Ovary (tissue), 7 donors: ENCODE measurements at regions not wholly inside any gene's neighbourhood (a gene's known extent, or its start where the extent isn't known, plus 50 kb on each side); places are given as distances from the start of the nearest gene placed in this dataset.

ENCODE experiments used
- DNase-seq, 5 donors: peaks; one replicate each; pipeline ENCODE4 v3.0.0-alpha.2; 2019 to 2020
- H3K27ac ChIP-seq, 2 donors: fragments of 200-600 bp; one replicate each; pipeline versions ENCODE4 v1.5.1 to v1.8.0; 2019 to 2022
- H3K27me3 ChIP-seq: fragments of 200-600 bp; one replicate; pipeline ENCODE4 v1.8.0; 2022
- H3K36me3 ChIP-seq: fragments of 200-600 bp; sonication (generic); one replicate; pipeline ENCODE4 v1.5.1; 2019
- H3K4me1 ChIP-seq: one replicate; pipeline ENCODE4 v1.8.1; 2013; ENCODE audit warnings: mild to moderate bottlenecking, moderate library complexity; ENCODE audit not compliant: insufficient read depth
- H3K4me3 ChIP-seq: fragments of 200-600 bp; sonication (generic); one replicate; pipeline ENCODE4 v1.5.1; 2017
- H3K9me3 ChIP-seq, 2 donors: fragments of 200-600 bp in 1 of 2; sonication (generic) in 1 of 2; one replicate each; pipeline versions ENCODE4 v1.5.1 to v1.8.1; 2013 to 2019; ENCODE audit warnings: mild to moderate bottlenecking in 1 of 2, moderate library complexity in 1 of 2
- CTCF ChIP-seq, 3 donors: fragments of 450-650 bp in 2 of 3; fragments of 200-600 bp in 1 of 3; IDR thresholded peaks; one replicate each; pipeline versions ENCODE4 v1.5.1 to v1.8.0; 2016 to 2022; ENCODE audit warnings: antibody characterized with exemption in 3 of 3, mild to moderate bottlenecking in 1 of 3
- EP300 ChIP-seq: sonication (generic); formaldehyde crosslinking; IDR thresholded peaks from one replicate; pipeline ENCODE4 v1.6.1; 2017; ENCODE audit warnings: antibody characterized with exemption
- POLR2A ChIP-seq: fragments of 450-650 bp; IDR thresholded peaks from one replicate; pipeline ENCODE4 v1.6.1; 2017; ENCODE audit warnings: antibody characterized with exemption, mild to moderate bottlenecking, moderate library complexity
- WGBS, 3 donors: extraction: QIAGEN DNeasy Blood & Tissue Kit in 1 of 3; methylation state at CpG; one replicate each; pipeline versions ENCODE4 v1.1.5 to v1.1.7; 2013 to 2017; 5-methylcytosine and 5-hydroxymethylcytosine counted together
- intact Hi-C, 4 donors: fragments of 100-400 bp; cut with DNase I; formaldehyde crosslinking; loops; one replicate each; pipeline versions ENCODE4 v1.11.0 to v1.15.1; 2022 to 2023
- donor health status: DM: no; HTN: no; CAD: no; lungs with moderate emphysema.
- donor health status: DM: no; HTN: no; CAD: no.
- donor health status: Bipolar disorder and iron deficiency.
- donor health status: DM: no; HTN: no; CAD: no.
- donor health status: DM: yes; HTN: yes; CAD: no.

GRCh38 chr4:124564121-124564520 lies 148.4 kb downstream of the ANKRD50 start:
- no peak overlapping the region for H3K27ac ChIP-seq
- no peaks in the 10 kb centered on the region for H3K36me3 ChIP-seq
- TF ChIP-seq CTCF (IDR thresholded peaks at IDR 0.05) (no peak), EP300 (no peak), POLR2A (no peak)
- H3K9me3 ChIP-seq, result peaks cover 0 to 4% of the 10 kb centered on the region in 2 donors
- H3K27me3 ChIP-seq, result peaks cover 2% of the 10 kb centered on the region
- WGBS, 3 donors, result 49 to 68% (median 62%) methylated on average over 1 of the region's 1 CpG
- no peaks in the 10 kb centered on the region for H3K4me1 ChIP-seq
- DNase-seq, result no peak
- intact Hi-C loops, result no loop called here
- no peak overlapping the region for H3K4me3 ChIP-seq

GRCh38 chr4:124565371-124565770 lies 147.2 kb downstream of the ANKRD50 start:
- WGBS, 3 donors, result 35 to 39% (median 37%) methylated on average over 4 of the region's 4 CpGs
- no peak for TF ChIP-seq EP300
- TF ChIP-seq CTCF (IDR thresholded peaks at IDR 0.05), result no peak
- no peak for TF ChIP-seq POLR2A
- DNase-seq, result no peak
- Histone ChIP-seq H3K27ac (no peak overlapping the region), H3K4me1 (no peaks in the 10 kb centered on the region), H3K9me3 (no peaks in the 10 kb centered on the region), H3K36me3 (no peaks in the 10 kb centered on the region), H3K4me3 (no peak overlapping the region), H3K27me3 (peaks cover 2% of the 10 kb centered on the region)
- intact Hi-C loops, result no loop called here

- DNase-seq, result no peak
- Histone ChIP-seq H3K9me3 (no peaks in the 10 kb centered on the region), H3K27me3 (peaks cover 2% of the 10 kb centered on the region), H3K4me1 (no peaks in the 10 kb centered on the region), H3K36me3 (no peaks in the 10 kb centered on the region), H3K27ac (no peak overlapping the region), H3K4me3 (no peak overlapping the region)
- WGBS, 3 donors, result 74 to 95% (median 91%) methylated on average over 2 of the region's 2 CpGs
- intact Hi-C loops, result no loop called here
- TF ChIP-seq EP300, result no peak
- TF ChIP-seq POLR2A, result no peak
- TF ChIP-seq CTCF (IDR thresholded peaks at IDR 0.05), result no peak
These were observed 146.5 kb downstream of the ANKRD50 start for GRCh38 chr4:124566030-124566429.

GRCh38 chr4:124573056-124573455 lies 139.5 kb downstream of the ANKRD50 start:
- Histone ChIP-seq H3K9me3 (no peaks in the 10 kb centered on the region), H3K36me3 (no peaks in the 10 kb centered on the region), H3K27ac (no peak overlapping the region), H3K4me1 (no peaks in the 10 kb centered on the region), H3K27me3 (no peaks in the 10 kb centered on the region), H3K4me3 (no peak overlapping the region)
- intact Hi-C loops, result no loop called here
- TF ChIP-seq EP300 (no peak), POLR2A (no peak), CTCF (IDR thresholded peaks at IDR 0.05) (no peak)
- WGBS, 3 donors, result 88 to 95% (median 90%) methylated on average over 4 of the region's 4 CpGs
- no peak for DNase-seq

- H3K27ac ChIP-seq, result no peak overlapping the region
- no peak for DNase-seq
- no peaks in the 10 kb centered on the region for H3K36me3 ChIP-seq
- no peaks in the 10 kb centered on the region for H3K27me3 ChIP-seq
- H3K4me1 ChIP-seq, result no peaks in the 10 kb centered on the region
- intact Hi-C loops, result no loop called here
- no peak overlapping the region for H3K4me3 ChIP-seq
- H3K9me3 ChIP-seq, result no peaks in the 10 kb centered on the region
- TF ChIP-seq POLR2A (no peak), EP300 (no peak), CTCF (IDR thresholded peaks at IDR 0.05) (no peak)
These were observed 132.6 kb downstream of the ANKRD50 start for GRCh38 chr4:124579896-124580295.
